ENCODE measurements at regions not wholly inside any gene's neighbourhood (a gene's known extent, or its start where the extent isn't known, plus 50 kb on each side); places are given as distances from the start of the nearest gene placed in this dataset.

DNA sequence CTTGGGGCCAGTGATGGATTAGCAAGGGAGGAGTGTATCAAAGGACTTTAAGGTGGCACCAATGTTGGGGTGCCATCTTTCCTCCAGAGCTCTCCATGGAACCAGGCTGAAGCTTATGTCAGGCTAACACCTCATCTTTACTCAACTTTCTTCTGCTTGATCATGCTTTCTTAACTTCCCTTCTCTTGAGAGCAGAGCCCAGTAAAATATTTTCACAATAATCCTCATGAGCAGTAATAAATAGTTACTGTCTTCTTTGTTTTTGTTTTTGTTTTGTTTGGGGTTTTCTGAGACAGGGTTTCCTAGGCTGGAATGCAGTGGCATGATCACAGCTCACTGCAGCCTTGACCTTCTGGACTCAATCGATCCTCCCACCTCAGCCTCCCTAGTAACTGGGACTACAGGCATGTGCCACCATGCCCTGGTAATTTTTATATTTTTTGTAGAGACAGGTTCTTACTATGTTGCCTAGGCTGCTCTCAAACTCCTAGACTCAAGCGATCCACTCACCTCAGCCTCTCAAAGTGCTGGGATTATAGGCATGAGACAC is 127.9 kb upstream of the TOP1 start:
- POLR2A ChIA-PET: no interaction called here
- Histone ChIP-seq H3K4me2 (ENCODE audit: low read depth, low read length) (no peak overlapping the region), H3K79me2 (ENCODE audit: insufficient read depth, low read length) (no peaks in the 10 kb centered on the region), H3K9me3 (ENCODE audit: low read length) (0 out of 2 replicates have a peak, but pooled peaks cover 2% of the 10 kb centered on the region), H4K20me1 (ENCODE audit: insufficient read depth, low read length) (no peaks in the 10 kb centered on the region), H3K36me3 (replicated peaks in 1 of 2; ENCODE audit: control insufficient read depth in 1 of 2, insufficient read depth in 2 of 2, low read length in 2 of 2) (no peaks in the 10 kb centered on the region), H3K9ac (ENCODE audit: insufficient read depth, low read depth, low read length) (no peak overlapping the region), H3K27me3 (ENCODE audit: control insufficient read depth in 1 of 2, insufficient read depth in 2 of 2, low read length in 2 of 2) (peaks cover 3 to 4% of the 10 kb centered on the region in 2 experiments; a peak in 3 of 5 replicates), H2AFZ (ENCODE audit: low read length) (no peak overlapping the region), H3K4me3 (replicated peaks in 1 of 3; ENCODE audit: insufficient read depth in 1 of 3, low read depth in 2 of 3, low read length in 3 of 3) (no peak overlapping the region), H3K27ac (ENCODE audit: extremely low read length, insufficient read depth, low read length) (no peak overlapping the region), H3K4me1 (ENCODE audit: insufficient read depth, low read length) (peaks cover 8% of the 10 kb centered on the region)
- DNase-seq (ENCODE audit: low spot score) (no peak), FAIRE-seq (no peak), ATAC-seq (peak; percentile 47)
- BruUV-seq (replicated peaks): no TSS peak
- CTCF ChIA-PET (ENCODE audit: low intra/inter-chr PET ratio, low total read pairs): no interaction called here
- 25% methylated on average over 2 of the region's 2 CpGs for WGBS (ENCODE audit: low lambda C conversion rate)
- intact Hi-C loops (cut with micrococcal nuclease; ENCODE audit: unreplicated experiment): no loop called here
- in situ Hi-C loops (cut with HindIII; ENCODE audit: extremely low pct_ligation_motif_present, low pct_unique_long_range_greater_than_20kb): no loop called here
- TF ChIP-seq FOXP1 (IDR thresholded peaks at IDR 0.05) (no peak), FOXP1 (CRISPR knock-in tag; IDR thresholded peaks at IDR 0.05) (peak; percentile 65), ATF7-NPFF (CRISPR knock-in tag; IDR thresholded peaks at IDR 0.05; ENCODE audit: low read depth) (no peak), SCMH1 (CRISPR knock-in tag; IDR thresholded peaks at IDR 0.05; ENCODE audit: borderline replicate concordance) (no peak), ZNF430 (CRISPR knock-in tag; IDR thresholded peaks at IDR 0.05) (no peak), HDAC1 (CRISPR knock-in tag; IDR thresholded peaks at IDR 0.05) (no peak), ZNF160 (CRISPR knock-in tag; IDR thresholded peaks at IDR 0.05) (no peak), NRL (CRISPR knock-in tag; IDR thresholded peaks at IDR 0.05; ENCODE audit: borderline replicate concordance) (no peak), FOXK1 (CRISPR knock-in tag; IDR thresholded peaks at IDR 0.05; ENCODE audit: borderline replicate concordance, low read depth) (0 out of 2 replicates have a peak, but pooled peaks have one; percentile 14), GATAD2A (CRISPR knock-in tag; IDR thresholded peaks at IDR 0.05) (peak; percentile 61), ZMAT3 (CRISPR knock-in tag; conservative IDR thresholded peaks at IDR 0.05) (no peak), RARA (CRISPR knock-in tag; IDR thresholded peaks at IDR 0.05) (0 out of 2 replicates have a peak, but pooled peaks have one; percentile 14), BHLHE40 (IDR thresholded peaks at IDR 0.05; ENCODE audit: low read length) (0 out of 2 replicates have a peak, but pooled peaks have one; percentile 30), NFE2L2 (IDR thresholded peaks at IDR 0.05; ENCODE audit: low read length) (no peak), ZSCAN21 (CRISPR knock-in tag; IDR thresholded peaks at IDR 0.05; ENCODE audit: borderline replicate concordance) (no peak), TCF7L2 (IDR thresholded peaks at IDR 0.05; ENCODE audit: low read depth, low read length) (no peak)
- TF ChIP-seq, protein P1, sequence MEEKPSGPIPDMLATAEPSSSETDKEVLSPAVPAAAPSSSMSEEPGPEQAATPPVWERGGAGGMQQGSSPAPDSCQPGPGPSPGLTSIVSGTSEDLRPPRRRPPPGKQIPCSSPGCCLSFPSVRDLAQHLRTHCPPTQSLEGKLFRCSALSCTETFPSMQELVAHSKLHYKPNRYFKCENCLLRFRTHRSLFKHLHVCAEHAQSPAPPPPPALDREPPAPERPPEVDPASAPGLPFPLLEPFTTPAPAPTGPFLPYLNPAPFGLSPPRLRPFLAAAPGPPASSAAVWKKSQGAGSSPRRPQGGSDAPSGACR (CRISPR knock-in tag; IDR thresholded peaks at IDR 0.05): no peak
- TF ChIP-seq, protein P2, sequence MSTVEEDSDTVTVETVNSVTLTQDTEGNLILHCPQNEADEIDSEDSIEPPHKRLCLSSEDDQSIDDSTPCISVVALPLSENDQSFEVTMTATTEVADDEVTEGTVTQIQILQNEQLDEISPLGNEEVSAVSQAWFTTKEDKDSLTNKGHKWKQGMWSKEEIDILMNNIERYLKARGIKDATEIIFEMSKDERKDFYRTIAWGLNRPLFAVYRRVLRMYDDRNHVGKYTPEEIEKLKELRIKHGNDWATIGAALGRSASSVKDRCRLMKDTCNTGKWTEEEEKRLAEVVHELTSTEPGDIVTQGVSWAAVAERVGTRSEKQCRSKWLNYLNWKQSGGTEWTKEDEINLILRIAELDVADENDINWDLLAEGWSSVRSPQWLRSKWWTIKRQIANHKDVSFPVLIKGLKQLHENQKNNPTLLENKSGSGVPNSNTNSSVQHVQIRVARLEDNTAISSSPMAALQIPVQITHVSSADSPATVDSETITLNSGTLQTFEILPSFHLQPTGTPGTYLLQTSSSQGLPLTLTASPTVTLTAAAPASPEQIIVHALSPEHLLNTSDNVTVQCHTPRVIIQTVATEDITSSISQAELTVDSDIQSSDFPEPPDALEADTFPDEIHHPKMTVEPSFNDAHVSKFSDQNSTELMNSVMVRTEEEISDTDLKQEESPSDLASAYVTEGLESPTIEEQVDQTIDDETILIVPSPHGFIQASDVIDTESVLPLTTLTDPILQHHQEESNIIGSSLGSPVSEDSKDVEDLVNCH (CRISPR knock-in tag; IDR thresholded peaks at IDR 0.05): no peak
- TF ChIP-seq, protein P3, sequence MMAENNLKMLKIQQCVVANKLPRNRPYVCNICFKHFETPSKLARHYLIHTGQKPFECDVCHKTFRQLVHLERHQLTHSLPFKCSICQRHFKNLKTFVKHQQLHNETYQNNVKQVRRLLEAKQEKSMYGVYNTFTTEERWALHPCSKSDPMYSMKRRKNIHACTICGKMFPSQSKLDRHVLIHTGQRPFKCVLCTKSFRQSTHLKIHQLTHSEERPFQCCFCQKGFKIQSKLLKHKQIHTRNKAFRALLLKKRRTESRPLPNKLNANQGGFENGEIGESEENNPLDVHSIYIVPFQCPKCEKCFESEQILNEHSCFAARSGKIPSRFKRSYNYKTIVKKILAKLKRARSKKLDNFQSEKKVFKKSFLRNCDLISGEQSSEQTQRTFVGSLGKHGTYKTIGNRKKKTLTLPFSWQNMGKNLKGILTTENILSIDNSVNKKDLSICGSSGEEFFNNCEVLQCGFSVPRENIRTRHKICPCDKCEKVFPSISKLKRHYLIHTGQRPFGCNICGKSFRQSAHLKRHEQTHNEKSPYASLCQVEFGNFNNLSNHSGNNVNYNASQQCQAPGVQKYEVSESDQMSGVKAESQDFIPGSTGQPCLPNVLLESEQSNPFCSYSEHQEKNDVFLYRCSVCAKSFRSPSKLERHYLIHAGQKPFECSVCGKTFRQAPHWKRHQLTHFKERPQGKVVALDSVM (CRISPR knock-in tag; IDR thresholded peaks at IDR 0.05): peak; percentile 84
